Esophagus muscularis mucosa (tissue), 4 donors: ENCODE measurements at regions not wholly inside any gene's neighbourhood (a gene's known extent, or its start where the extent isn't known, plus 50 kb on each side); places are given as distances from the start of the nearest gene placed in this dataset.

Experiments
- DNase-seq: peaks from one replicate; pipeline ENCODE4 v3.0.0-alpha.2; 2017; ENCODE audit errors: extremely low spot score
- H3K27ac ChIP-seq, 4 donors: fragments of 200-600 bp; sonication (generic); replicated peaks in 1 of 4; 1 replicate in 3 of 4; 2 replicates in 1 of 4; pipeline ENCODE4 v1.5.1; 2016 to 2019; ENCODE audit warnings: mild to moderate bottlenecking in 1 of 4
- H3K27me3 ChIP-seq, 4 donors: fragments of 200-600 bp; sonication (generic); one replicate each; pipeline versions ENCODE4 v1.5.1 to v1.6.0; 2016 to 2019
- H3K36me3 ChIP-seq, 4 donors: fragments of 200-600 bp; sonication (generic); one replicate each; pipeline ENCODE4 v1.5.1; 2016 to 2019
- H3K4me1 ChIP-seq, 4 donors: fragments of 200-600 bp; sonication (generic); one replicate each; pipeline ENCODE4 v1.5.1; 2016 to 2019
- H3K4me3 ChIP-seq, 4 donors: fragments of 200-600 bp; sonication (generic); 1 replicate in 2 of 4; 2 replicates in 2 of 4; pipeline ENCODE4 v1.5.1; 2016 to 2019; ENCODE audit warnings: mild to moderate bottlenecking in 4 of 4, moderate library complexity in 1 of 4
- H3K9me3 ChIP-seq, 4 donors: fragments of 200-600 bp; sonication (generic); 1 replicate in 3 of 4; 2 replicates in 1 of 4; pipeline ENCODE4 v1.5.1; 2016 to 2019
- CTCF ChIP-seq, 3 experiments: fragments of 200-600 bp in 2 of 3; fragments of 450-650 bp in 1 of 3; sonication (generic) in 2 of 3; IDR thresholded peaks; one replicate each; pipeline ENCODE4 v1.5.1; 2017 to 2019; ENCODE audit warnings: antibody characterized with exemption in 3 of 3, mild to moderate bottlenecking in 2 of 3, moderate library complexity in 1 of 3
- EP300 ChIP-seq: sonication (generic); formaldehyde crosslinking; IDR thresholded peaks from one replicate; pipeline ENCODE4 v1.6.1; 2017; ENCODE audit warnings: antibody characterized with exemption
- POLR2A ChIP-seq: fragments of 450-650 bp; IDR thresholded peaks from one replicate; pipeline ENCODE4 v1.6.1; 2017; ENCODE audit warnings: antibody characterized with exemption, moderate library complexity, mild to moderate bottlenecking, low read depth
- POLR2AphosphoS5 ChIP-seq, 2 donors: sonication (generic); formaldehyde crosslinking; IDR thresholded peaks; one replicate each; pipeline ENCODE4 v1.6.1; 2017; ENCODE audit warnings: antibody characterized with exemption in 2 of 2
- WGBS: methylation state at CpG from one replicate; pipeline ENCODE4 v1.1.5; 2018; 5-methylcytosine and 5-hydroxymethylcytosine counted together
- intact Hi-C: fragments of 100-400 bp; cut with DNase I; formaldehyde crosslinking; loops from one replicate; pipeline ENCODE4 v1.15.1; 2023

GRCh38 chr5:107313921-107314320 is 356.8 kb downstream of the EFNA5 start:
- H3K4me3 ChIP-seq = no peak overlapping the region
- no peaks in the 10 kb centered on the region for H3K27me3 ChIP-seq
- no peak for DNase-seq
- intact Hi-C loops = no loop called here
- H3K36me3 ChIP-seq = no peaks in the 10 kb centered on the region
- H3K27ac ChIP-seq = no peak overlapping the region
- 67% methylated on average over 3 of the region's 3 CpGs for WGBS
- no peaks in the 10 kb centered on the region for H3K9me3 ChIP-seq
- H3K4me1 ChIP-seq = no peaks in the 10 kb centered on the region
- TF ChIP-seq CTCF (IDR thresholded peaks at IDR 0.05) (no peak), EP300 (no peak), POLR2AphosphoS5 (IDR thresholded peaks at IDR 0.05) (no peak)

GRCh38 chr5:107313098-107313497 is 357.6 kb downstream of the EFNA5 start:
- Histone ChIP-seq H3K4me1 (no peaks in the 10 kb centered on the region), H3K9me3 (no peaks in the 10 kb centered on the region), H3K4me3 (no peak overlapping the region), H3K27ac (no peak overlapping the region), H3K27me3 (no peaks in the 10 kb centered on the region), H3K36me3 (no peaks in the 10 kb centered on the region)
- WGBS = 91% methylated on average over 3 of the region's 3 CpGs
- TF ChIP-seq POLR2AphosphoS5 (IDR thresholded peaks at IDR 0.05) (no peak), POLR2A (no peak), EP300 (no peak), CTCF (IDR thresholded peaks at IDR 0.05) (no peak)
- no peak for DNase-seq
- intact Hi-C loops = no loop called here

- Histone ChIP-seq H3K27me3 (no peaks in the 10 kb centered on the region), H3K4me3 (no peak overlapping the region), H3K9me3 (no peaks in the 10 kb centered on the region), H3K4me1 (no peaks in the 10 kb centered on the region), H3K36me3 (no peaks in the 10 kb centered on the region), H3K27ac (no peak overlapping the region)
- intact Hi-C loops = no loop called here
- WGBS = 81% methylated on average over 1 of the region's 1 CpG
- TF ChIP-seq POLR2AphosphoS5 (IDR thresholded peaks at IDR 0.05) (no peak), EP300 (no peak), POLR2A (no peak), CTCF (IDR thresholded peaks at IDR 0.05) (no peak)
- no peak for DNase-seq
Measured at GRCh38 chr5:107310181-107310580, 360.6 kb downstream of the EFNA5 start.

- no peaks in the 10 kb centered on the region for H3K9me3 ChIP-seq
- DNase-seq = no peak
- H3K4me3 ChIP-seq = no peak overlapping the region
- WGBS = 88% methylated on average over 3 of the region's 3 CpGs
- TF ChIP-seq POLR2A (no peak), POLR2AphosphoS5 (IDR thresholded peaks at IDR 0.05) (no peak), EP300 (no peak), CTCF (IDR thresholded peaks at IDR 0.05) (no peak)
- H3K4me1 ChIP-seq = no peaks in the 10 kb centered on the region
- no peaks in the 10 kb centered on the region for H3K36me3 ChIP-seq
- no peak overlapping the region for H3K27ac ChIP-seq
- intact Hi-C loops = no loop called here
- no peaks in the 10 kb centered on the region for H3K27me3 ChIP-seq
Measured at GRCh38 chr5:107306594-107306993, 364.1 kb downstream of the EFNA5 start.

- Histone ChIP-seq H3K27me3 (no peaks in the 10 kb centered on the region), H3K27ac (no peak overlapping the region), H3K4me3 (no peak overlapping the region), H3K36me3 (no peaks in the 10 kb centered on the region), H3K4me1 (no peaks in the 10 kb centered on the region), H3K9me3 (no peaks in the 10 kb centered on the region)
- 93% methylated on average over 3 of the region's 3 CpGs for WGBS
- no peak for DNase-seq
- intact Hi-C loops = no loop called here
- TF ChIP-seq CTCF (IDR thresholded peaks at IDR 0.05) (no peak), EP300 (no peak), POLR2A (no peak), POLR2AphosphoS5 (IDR thresholded peaks at IDR 0.05) (no peak)
Measured at GRCh38 chr5:107306002-107306401, 364.7 kb downstream of the EFNA5 start.
